GM21786 (cell line): ENCODE measurements at regions not wholly inside any gene's neighbourhood (a gene's known extent, or its start where the extent isn't known, plus 50 kb on each side); places are given as distances from the start of the nearest gene placed in this dataset.

Experiments
- ATAC-seq: cut with Tn5 transposase; IDR thresholded peaks from one replicate; pipeline ENCODE4 v1.9.1; 2021; ENCODE audit not compliant: unreplicated experiment

GRCh38 chr14:49467091-49467490, 119.1 kb downstream of the RPS29 start:
- no peak for ATAC-seq

GRCh38 chr14:49464885-49465284, 121.3 kb downstream of the RPS29 start:
- no peak for ATAC-seq

GRCh38 chr14:49463146-49463545, 123.0 kb downstream of the RPS29 start:
- no peak for ATAC-seq

GRCh38 chr14:49461529-49462401, 124.4 kb downstream of the RPS29 start:
- ATAC-seq: peak; percentile 97

- no peak for ATAC-seq
These were observed 125.5 kb downstream of the RPS29 start for GRCh38 chr14:49460662-49461061.

GRCh38 chr14:49456589-49456988, 129.6 kb downstream of the RPS29 start:
- no peak for ATAC-seq

GRCh38 chr14:49451938-49452337, 134.2 kb downstream of the RPS29 start:
- no peak for ATAC-seq

- no peak for ATAC-seq
These were observed 136.4 kb downstream of the RPS29 start for GRCh38 chr14:49449749-49450148.

- no peak for ATAC-seq
These were observed 138.6 kb downstream of the RPS29 start for GRCh38 chr14:49447540-49448107.

GRCh38 chr14:49446801-49447200, 139.4 kb downstream of the RPS29 start:
- no peak for ATAC-seq

- ATAC-seq: no peak
These were observed 147.9 kb downstream of the RPS29 start for GRCh38 chr14:49438256-49438770.

GRCh38 chr14:49428076-49428475, 158.1 kb downstream of the RPS29 start:
- no peak for ATAC-seq

GRCh38 chr14:49427117-49427516, 159.1 kb downstream of the RPS29 start:
- ATAC-seq: no peak

- ATAC-seq: no peak
These were observed 160.3 kb downstream of the RPS29 start for GRCh38 chr14:49425921-49426320.

- no peak for ATAC-seq
These were observed 161.5 kb downstream of the RPS29 start for GRCh38 chr14:49424436-49425331.

GRCh38 chr14:49420201-49420600, 166.0 kb downstream of the RPS29 start:
- no peak for ATAC-seq

- no peak for ATAC-seq
These were observed 167.4 kb downstream of the RPS29 start for GRCh38 chr14:49418789-49419188.

- ATAC-seq: no peak
These were observed 168.4 kb downstream of the RPS29 start for GRCh38 chr14:49417790-49418189.

GRCh38 chr14:49408187-49408933, 177.8 kb downstream of the RPS29 start:
- ATAC-seq: no peak

GRCh38 chr14:49405291-49405690, 180.9 kb downstream of the RPS29 start:
- no peak for ATAC-seq

- ATAC-seq: no peak
These were observed 184.8 kb downstream of the RPS29 start for GRCh38 chr14:49401373-49401772.
